Right ventricle myocardium superior (tissue), 1 donor: ENCODE measurements at regions not wholly inside any gene's neighbourhood (a gene's known extent, or its start where the extent isn't known, plus 50 kb on each side); places are given as distances from the start of the nearest gene placed in this dataset.
"Not testable (repeated sequence)": the region's sequence is repeated elsewhere in the genome, so short reads cannot be mapped to it uniquely, and the experiment has no call there.

ENCODE experiments used
- ATAC-seq: fragments of 200-7000 bp; cut with Tn5 transposase; one replicate; pipeline ENCODE4 v1.9.1; 2020; ENCODE audit warnings: mild to moderate bottlenecking; ENCODE audit not compliant: poor library complexity
- DNase-seq: peaks from one replicate; pipeline ENCODE4 v3.0.0-alpha.2; 2020
- intact Hi-C: fragments of 100-400 bp; cut with DNase I; formaldehyde crosslinking; loops from one replicate; pipeline ENCODE4 v1.11.2; 2022
- donor health status: DM: no; HTN: yes; CAD: no; lungs with severe emphysema.

DNA sequence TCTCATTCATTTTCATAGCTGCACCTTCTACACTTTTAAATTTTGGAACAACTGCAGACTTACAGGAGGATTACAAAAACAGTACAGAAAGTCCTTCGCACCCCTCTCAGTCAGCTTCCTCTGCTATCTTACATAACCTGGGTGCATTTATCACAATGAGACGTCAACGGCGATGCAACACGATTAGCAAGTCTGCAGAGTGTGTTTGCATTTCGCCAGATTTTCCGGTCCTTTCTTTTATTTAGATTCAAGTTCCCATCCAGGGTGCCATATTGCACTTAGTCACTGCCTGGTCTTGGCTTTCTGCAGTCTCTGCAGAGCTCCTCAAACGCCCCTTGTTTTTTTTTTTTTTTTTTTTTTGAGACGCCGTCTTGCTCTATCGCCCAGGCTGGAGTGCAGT is 85.9 kb downstream of the ASMT start:
- DNase-seq (no peak), ATAC-seq (no peak)
- intact Hi-C loops, result no loop called here

GRCh38 chrX:1701396-1701901 is 86.6 kb downstream of the ASMT start:
- intact Hi-C loops, DNase-seq, ATAC-seq: not testable (repeated sequence)

- DNase-seq, ATAC-seq, intact Hi-C loops: not testable (repeated sequence)
Observed at GRCh38 chrX:1702142-1702541, 87.3 kb downstream of the ASMT start.

- ATAC-seq, DNase-seq, intact Hi-C loops: not testable (repeated sequence)
Observed at GRCh38 chrX:1702557-1702956, 87.7 kb downstream of the ASMT start.

DNA sequence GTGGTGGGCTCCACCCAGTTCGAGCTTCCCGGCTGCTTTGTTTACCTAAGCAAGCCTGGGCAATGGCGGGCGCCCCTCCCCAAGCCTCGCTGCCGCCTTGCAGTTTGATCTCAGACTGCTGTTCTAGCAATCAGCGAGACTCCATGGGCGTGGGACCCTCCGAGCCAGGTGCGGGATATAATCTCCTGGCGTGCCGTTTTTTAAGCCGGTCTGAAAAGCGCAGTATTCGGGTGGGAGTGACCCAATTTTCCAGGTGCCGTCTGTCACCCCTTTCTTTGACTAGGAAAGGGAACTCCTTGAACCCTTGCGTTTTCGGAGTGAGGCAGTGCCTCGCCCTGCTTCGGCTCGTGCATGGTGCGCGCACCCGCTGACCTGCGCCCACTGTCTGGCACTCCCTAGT is 94.4 kb downstream of the ASMT start:
- intact Hi-C loops, ATAC-seq, DNase-seq: not testable (repeated sequence)

- intact Hi-C loops, result no loop called here
- no peak for DNase-seq
- ATAC-seq, result no peak
Observed at GRCh38 chrX:1713296-1713695, 98.4 kb downstream of the ASMT start.

DNA sequence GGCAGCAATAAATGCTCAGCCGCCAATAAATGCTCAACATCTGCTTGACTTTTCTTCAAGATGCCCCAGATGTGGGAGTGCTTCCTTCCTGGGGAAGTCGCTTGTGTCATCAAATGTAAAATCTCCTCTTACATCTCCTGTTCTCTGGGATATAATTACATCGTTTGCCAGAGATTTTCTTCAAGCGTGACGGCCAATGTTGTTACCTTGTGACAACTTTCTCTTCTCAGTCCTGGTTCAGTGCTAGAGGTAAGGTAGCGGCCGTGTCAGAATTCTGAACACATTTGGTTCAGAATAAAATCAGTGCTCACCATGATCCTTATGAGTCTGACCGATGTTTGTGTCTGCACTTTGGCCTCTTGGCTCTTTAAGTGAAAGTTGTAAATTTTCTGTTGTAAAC is 102.5 kb downstream of the ASMT start:
- DNase-seq (no peak), ATAC-seq (no peak)
- intact Hi-C loops, result no loop called here

- intact Hi-C loops, result no loop called here
Observed at GRCh38 chrX:1719270-1719669, 104.4 kb downstream of the ASMT start.

DNA sequence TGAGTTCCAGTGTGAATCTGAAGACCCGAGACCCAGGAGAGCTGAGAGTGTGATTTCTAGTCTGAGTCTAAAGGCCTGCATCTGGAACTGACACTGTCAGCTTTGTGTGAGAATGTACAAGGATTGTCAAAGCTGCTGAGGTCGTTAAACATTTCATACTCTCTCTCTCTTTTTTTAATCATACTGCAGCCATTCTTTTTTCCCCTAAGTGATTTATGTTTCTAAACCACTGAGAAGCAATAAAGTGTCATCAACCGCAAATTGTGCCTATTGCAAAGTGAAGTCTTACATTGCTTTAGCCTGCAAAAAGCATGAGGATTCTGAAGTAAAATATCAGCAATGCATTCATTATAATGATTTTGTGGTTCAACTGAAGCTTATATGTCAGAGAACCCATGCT is 106.0 kb downstream of the ASMT start:
- ATAC-seq, result no peak
- no peak for DNase-seq
- intact Hi-C loops, result no loop called here

More at GRCh38 chrX:1719270-1719669, 104.4 kb downstream of the ASMT start:
- ATAC-seq, result no peak
- DNase-seq, result no peak

DNA sequence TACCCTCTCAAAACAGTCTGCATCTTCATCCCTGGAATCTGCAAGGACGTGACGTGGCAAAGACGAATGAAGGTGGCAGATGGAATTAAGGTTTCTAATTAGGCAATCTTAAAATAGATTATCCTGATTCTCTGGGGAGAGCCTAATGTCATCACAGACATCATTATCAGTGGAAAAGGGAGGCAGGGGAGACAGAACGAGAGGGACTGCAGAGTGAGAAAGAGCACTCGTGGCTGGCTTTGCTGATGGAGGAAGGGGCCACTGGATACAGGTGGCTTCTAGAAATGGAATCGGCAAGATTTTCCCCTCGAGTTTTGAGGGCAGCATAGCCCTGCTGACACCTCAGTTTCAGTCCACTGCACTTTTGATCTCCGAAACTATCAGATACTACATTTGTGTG is 110.6 kb downstream of the ASMT start:
- intact Hi-C loops, result no loop called here
- ATAC-seq (no peak), DNase-seq (no peak)

DNA sequence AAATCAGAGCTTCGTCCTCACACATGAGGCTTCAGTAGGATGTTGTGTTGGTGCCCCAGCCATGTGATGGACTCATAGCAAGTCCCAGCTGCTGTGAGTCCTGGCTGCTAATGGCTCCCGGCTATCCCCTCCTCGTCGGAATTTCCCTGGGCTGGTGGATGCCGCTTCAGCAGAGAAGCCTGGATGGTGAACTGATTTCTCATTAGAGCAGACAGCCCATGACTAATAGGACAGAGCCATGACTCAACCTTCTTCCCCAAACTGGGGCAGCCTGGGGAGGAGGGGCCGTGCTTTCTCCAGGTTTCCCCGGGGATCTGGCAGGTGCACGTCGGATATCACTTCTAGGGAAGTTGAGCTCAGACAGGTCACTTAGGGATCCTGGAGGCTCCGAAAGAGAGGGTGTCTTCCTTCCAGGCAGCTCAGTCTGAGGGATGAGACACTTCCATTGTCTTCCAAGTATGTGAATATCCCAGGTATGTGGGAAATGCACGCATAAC is 112.7 kb downstream of the ASMT start:
- DNase-seq (no peak), ATAC-seq (no peak)
- intact Hi-C loops, result no loop called here

GRCh38 chrX:1734806-1735205 is 119.9 kb downstream of the ASMT start:
- intact Hi-C loops, result no loop called here
- DNase-seq (no peak), ATAC-seq (no peak)

- no peak for ATAC-seq
- intact Hi-C loops, result no loop called here
Observed at GRCh38 chrX:1741816-1742394, 127.0 kb downstream of the ASMT start.

GRCh38 chrX:1743105-1743504 is 128.2 kb downstream of the ASMT start:
- intact Hi-C loops, result no loop called here
- ATAC-seq, result no peak
- DNase-seq, result no peak

More at GRCh38 chrX:1741816-1742394, 127.0 kb downstream of the ASMT start:
- no peak for DNase-seq

- no peak for ATAC-seq
- DNase-seq, result no peak
- intact Hi-C loops, result no loop called here
Observed at GRCh38 chrX:1743663-1744062, 128.8 kb downstream of the ASMT start.

DNA sequence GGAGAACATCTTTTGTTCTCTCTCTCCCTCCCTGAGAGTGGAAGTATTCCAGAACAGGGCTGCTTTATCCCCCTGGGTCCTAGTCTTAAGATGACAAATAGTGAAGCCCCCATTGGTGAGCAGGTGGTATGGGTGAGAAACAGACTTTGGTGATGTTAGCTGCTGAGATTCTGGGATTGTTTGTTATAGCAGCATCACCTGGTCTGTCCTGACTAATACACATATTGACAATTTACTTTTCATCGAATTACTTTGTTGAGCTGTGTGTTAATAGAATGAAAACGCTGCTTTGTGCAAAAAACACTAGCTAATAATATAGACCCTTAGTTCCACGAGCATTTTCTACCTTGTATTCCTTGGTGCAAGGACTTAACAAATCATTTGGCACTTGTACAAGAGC is 133.5 kb downstream of the ASMT start:
- intact Hi-C loops, result no loop called here
- ATAC-seq (no peak), DNase-seq (no peak)

DNA sequence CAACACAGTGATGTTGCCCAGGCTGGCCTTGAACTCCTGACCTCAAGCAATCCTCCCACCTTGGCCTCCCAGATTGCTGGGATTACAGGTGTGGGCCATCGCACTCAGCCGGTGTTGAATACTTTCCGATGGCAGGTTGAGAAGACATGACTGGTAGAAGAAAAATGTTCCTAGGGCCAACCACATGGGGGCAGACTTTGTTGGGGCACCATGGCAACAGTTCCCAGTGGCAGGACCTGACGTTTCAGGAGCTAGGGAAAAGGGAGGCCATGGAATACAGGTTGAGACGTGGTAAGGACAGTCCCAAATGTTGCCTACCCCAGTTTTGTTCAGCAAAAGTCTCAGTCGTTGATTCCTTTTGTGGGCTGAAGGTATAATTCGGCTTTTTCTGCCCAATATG is 134.6 kb downstream of the ASMT start:
- ATAC-seq (no peak), DNase-seq (no peak)
- intact Hi-C loops, result no loop called here

GRCh38 chrX:1750267-1750666 is 135.4 kb downstream of the ASMT start:
- intact Hi-C loops, result no loop called here
- ATAC-seq, result no peak
- no peak for DNase-seq

DNA sequence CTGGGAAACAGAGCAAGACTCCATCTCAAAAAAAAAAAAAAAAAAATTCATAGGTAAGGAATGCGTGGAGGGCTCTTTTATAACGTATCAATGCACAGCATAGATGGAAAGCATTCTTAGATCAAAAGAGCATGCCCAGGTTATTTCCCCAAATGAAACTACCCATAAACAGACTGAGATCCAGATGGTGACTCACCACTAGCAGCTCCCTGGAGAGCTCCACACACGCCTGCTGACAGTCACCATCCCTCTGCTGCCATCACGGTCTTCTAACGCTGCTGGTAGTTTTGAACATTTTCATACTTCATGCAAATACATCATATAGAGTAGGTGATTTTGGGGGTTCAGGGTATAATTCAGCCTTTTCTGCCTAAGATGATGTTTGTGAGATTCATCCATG is 136.9 kb downstream of the ASMT start:
- ATAC-seq, result no peak
- intact Hi-C loops, result no loop called here
- DNase-seq, result no peak

GRCh38 chrX:1752799-1753198 is 137.9 kb downstream of the ASMT start:
- intact Hi-C loops, ATAC-seq, DNase-seq: not testable (repeated sequence)

GRCh38 chrX:1754077-1754476 is 139.2 kb downstream of the ASMT start:
- no peak for DNase-seq
- intact Hi-C loops, result no loop called here
- ATAC-seq, result no peak
